Subcutaneous abdominal adipose tissue (tissue), 5 donors: ENCODE measurements at regions not wholly inside any gene's neighbourhood (a gene's known extent, or its start where the extent isn't known, plus 50 kb on each side); places are given as distances from the start of the nearest gene placed in this dataset.

Experiments used
- H3K27ac ChIP-seq: one replicate; pipeline ENCODE4 v1.7.0; 2013; ENCODE audit warnings: low read depth, mild to moderate bottlenecking, inconsistent platforms, low read length, moderate library complexity
- H3K27me3 ChIP-seq, 5 donors: one replicate each; pipeline ENCODE4 v1.7.0; 2013; ENCODE audit warnings: low read length in 5 of 5, inconsistent platforms in 1 of 5; ENCODE audit not compliant: control insufficient read depth in 5 of 5, insufficient read depth in 4 of 5
- H3K36me3 ChIP-seq, 5 donors: one replicate each; pipeline ENCODE4 v1.7.0; 2013; ENCODE audit warnings: low read length in 5 of 5; ENCODE audit not compliant: control insufficient read depth in 5 of 5, insufficient read depth in 5 of 5
- H3K4me1 ChIP-seq, 5 donors: one replicate each; pipeline ENCODE4 v1.7.0; 2013; ENCODE audit warnings: low read length in 5 of 5, mild to moderate bottlenecking in 3 of 5, moderate library complexity in 1 of 5; ENCODE audit not compliant: control insufficient read depth in 5 of 5, insufficient read depth in 5 of 5
- H3K4me3 ChIP-seq, 5 donors: one replicate each; pipeline ENCODE4 v1.7.0; 2013; ENCODE audit warnings: low read length in 5 of 5, low read depth in 1 of 5
- H3K9ac ChIP-seq, 5 donors: one replicate each; pipeline ENCODE4 v1.7.0; 2013; ENCODE audit warnings: low read length in 5 of 5, mild to moderate bottlenecking in 4 of 5, moderate library complexity in 3 of 5
- H3K9me3 ChIP-seq, 5 donors: one replicate each; pipeline ENCODE4 v1.7.0; 2013; ENCODE audit warnings: low read length in 5 of 5; ENCODE audit not compliant: control insufficient read depth in 5 of 5
- donor health status: healthy.
- donor health status: healthy.
- donor health status: healthy.
- donor health status: healthy.
- donor health status: healthy.

GRCh38 chr18:39051013-39051412 is 1485.4 kb upstream of the CELF4 start:
- no peaks in the 10 kb centered on the region for H3K4me1 ChIP-seq

DNA sequence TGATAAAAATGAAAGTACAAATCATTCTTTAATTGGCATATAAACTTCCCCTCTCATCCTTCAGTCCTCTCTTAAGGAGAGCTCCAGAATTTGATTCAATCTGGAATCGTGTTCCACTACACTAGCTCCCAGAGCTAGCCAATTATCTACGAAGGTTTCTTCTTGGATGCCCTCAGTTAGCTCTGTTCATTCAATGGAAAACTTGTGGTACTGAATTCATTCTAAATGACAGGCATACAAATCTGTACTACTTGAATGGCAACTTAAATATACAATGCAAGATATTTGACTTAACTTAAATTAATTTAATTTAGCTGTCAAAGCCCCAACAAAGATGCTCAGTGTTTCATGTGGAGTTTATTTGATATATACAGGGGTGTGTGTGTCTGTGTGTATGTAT is 1474.2 kb upstream of the CELF4 start:
- peaks cover 0 to 2% (median 0%) of the 10 kb centered on the region in 5 donors for H3K9me3 ChIP-seq
- H3K4me3 ChIP-seq: no peak overlapping the region
- H3K27ac ChIP-seq: no peak overlapping the region
- H3K36me3 ChIP-seq: no peaks in the 10 kb centered on the region
- H3K4me1 ChIP-seq: no peaks in the 10 kb centered on the region
- H3K27me3 ChIP-seq: no peaks in the 10 kb centered on the region
- no peak overlapping the region for H3K9ac ChIP-seq

More at GRCh38 chr18:39051013-39051412, 1485.4 kb upstream of the CELF4 start:
- Histone ChIP-seq H3K27ac (no peak overlapping the region), H3K9me3 (no peaks in the 10 kb centered on the region), H3K27me3 (no peaks in the 10 kb centered on the region), H3K9ac (no peak overlapping the region), H3K4me3 (no peak overlapping the region), H3K36me3 (no peaks in the 10 kb centered on the region)

- Histone ChIP-seq H3K4me3 (no peak overlapping the region), H3K36me3 (no peaks in the 10 kb centered on the region), H3K9ac (no peak overlapping the region), H3K27me3 (no peaks in the 10 kb centered on the region), H3K9me3 (peaks cover 0 to 2% (median 0%) of the 10 kb centered on the region in 5 donors), H3K27ac (no peak overlapping the region), H3K4me1 (no peaks in the 10 kb centered on the region)
Measured at GRCh38 chr18:39037925-39038324, 1472.3 kb upstream of the CELF4 start.

DNA sequence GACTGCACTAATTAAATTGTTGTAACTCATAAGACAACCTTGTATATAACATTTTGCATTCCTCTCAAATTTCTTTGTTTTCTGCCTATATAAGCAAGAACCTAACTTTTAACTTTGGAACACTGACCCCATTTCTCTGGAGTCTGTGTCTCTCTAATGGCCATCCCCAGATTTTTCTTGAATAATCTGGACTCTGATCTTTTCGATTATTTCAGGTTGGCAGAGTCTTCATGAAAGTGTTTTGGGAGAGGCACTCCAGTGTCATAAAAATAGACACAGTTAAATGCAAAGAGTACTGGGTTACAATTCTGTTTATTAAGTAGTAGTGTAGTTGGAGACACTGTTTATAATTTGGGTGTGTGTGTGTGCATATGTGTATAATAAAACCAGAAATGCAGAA is 1467.7 kb upstream of the CELF4 start:
- peaks cover 0 to 2% (median 0%) of the 10 kb centered on the region in 5 donors for H3K9me3 ChIP-seq
- H3K27me3 ChIP-seq: no peaks in the 10 kb centered on the region
- H3K27ac ChIP-seq: no peak overlapping the region
- no peaks in the 10 kb centered on the region for H3K4me1 ChIP-seq
- H3K9ac ChIP-seq: no peak overlapping the region
- no peak overlapping the region for H3K4me3 ChIP-seq
- no peaks in the 10 kb centered on the region for H3K36me3 ChIP-seq

GRCh38 chr18:39031647-39032046 is 1466.0 kb upstream of the CELF4 start:
- H3K27me3 ChIP-seq: no peaks in the 10 kb centered on the region
- no peaks in the 10 kb centered on the region for H3K9me3 ChIP-seq
- H3K36me3 ChIP-seq: no peaks in the 10 kb centered on the region
- no peak overlapping the region for H3K9ac ChIP-seq
- no peaks in the 10 kb centered on the region for H3K4me1 ChIP-seq
- no peak overlapping the region for H3K27ac ChIP-seq
- H3K4me3 ChIP-seq: no peak overlapping the region

DNA sequence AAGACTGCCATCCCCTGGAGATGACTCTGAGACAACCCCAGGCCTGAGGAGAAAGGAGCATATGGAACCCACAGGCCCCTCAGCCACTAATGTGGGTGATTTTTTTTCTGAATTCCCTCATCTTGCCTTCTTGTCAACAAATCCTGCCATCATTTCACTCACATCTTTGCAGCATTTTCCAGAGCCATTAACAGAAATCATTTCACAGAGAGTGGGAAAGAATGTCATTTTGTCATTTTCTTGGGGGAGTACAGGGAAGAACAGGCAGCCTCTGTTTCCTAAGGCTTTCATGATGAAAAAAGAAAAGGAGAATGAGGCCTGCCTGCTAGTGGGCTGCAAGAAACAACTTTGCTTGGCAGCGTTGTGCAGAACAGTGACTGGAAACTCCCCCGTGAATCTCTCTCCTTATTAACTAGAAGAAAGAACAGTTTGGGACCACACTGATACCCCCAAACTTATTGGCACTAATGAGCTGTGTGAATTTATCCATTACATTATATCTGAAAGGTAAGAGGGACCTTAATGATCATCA is 1464.6 kb upstream of the CELF4 start:
- H3K36me3 ChIP-seq: no peaks in the 10 kb centered on the region
- no peak overlapping the region for H3K27ac ChIP-seq
- H3K9ac ChIP-seq: no peak overlapping the region
- H3K4me1 ChIP-seq: no peaks in the 10 kb centered on the region
- no peaks in the 10 kb centered on the region for H3K27me3 ChIP-seq
- H3K4me3 ChIP-seq: no peak overlapping the region
- H3K9me3 ChIP-seq: no peaks in the 10 kb centered on the region

- H3K4me1 ChIP-seq: no peaks in the 10 kb centered on the region
- no peak overlapping the region for H3K27ac ChIP-seq
- no peak overlapping the region for H3K4me3 ChIP-seq
- no peaks in the 10 kb centered on the region for H3K36me3 ChIP-seq
- no peaks in the 10 kb centered on the region for H3K27me3 ChIP-seq
- H3K9ac ChIP-seq: no peak overlapping the region
- H3K9me3 ChIP-seq: no peaks in the 10 kb centered on the region
Measured at GRCh38 chr18:39025531-39025930, 1459.9 kb upstream of the CELF4 start.

DNA sequence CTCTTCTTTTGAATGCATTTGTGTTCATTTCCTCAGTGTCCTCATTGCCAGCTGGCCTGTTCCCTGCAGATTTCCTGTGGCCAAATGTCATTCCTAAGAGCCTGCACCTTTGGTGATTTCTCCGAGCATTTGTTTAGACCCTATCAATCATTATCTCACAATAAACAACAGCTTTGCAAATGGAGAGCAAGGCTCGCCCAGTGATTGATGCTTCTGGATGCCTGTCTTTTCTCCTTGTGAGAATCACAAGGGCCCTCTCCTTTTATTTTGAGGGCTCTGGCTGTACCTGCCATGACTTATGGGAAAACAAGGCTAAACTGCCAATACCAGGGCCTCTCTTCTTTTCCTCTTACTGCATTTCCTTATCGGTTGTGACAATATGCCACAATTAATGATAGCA is 1454.4 kb upstream of the CELF4 start:
- H3K27ac ChIP-seq: no peak overlapping the region
- peaks cover 0 to 5% (median 0%) of the 10 kb centered on the region in 5 donors for H3K9me3 ChIP-seq
- no peaks in the 10 kb centered on the region for H3K4me1 ChIP-seq
- no peak overlapping the region for H3K9ac ChIP-seq
- no peak overlapping the region for H3K4me3 ChIP-seq
- H3K27me3 ChIP-seq: no peaks in the 10 kb centered on the region
- H3K36me3 ChIP-seq: no peaks in the 10 kb centered on the region

DNA sequence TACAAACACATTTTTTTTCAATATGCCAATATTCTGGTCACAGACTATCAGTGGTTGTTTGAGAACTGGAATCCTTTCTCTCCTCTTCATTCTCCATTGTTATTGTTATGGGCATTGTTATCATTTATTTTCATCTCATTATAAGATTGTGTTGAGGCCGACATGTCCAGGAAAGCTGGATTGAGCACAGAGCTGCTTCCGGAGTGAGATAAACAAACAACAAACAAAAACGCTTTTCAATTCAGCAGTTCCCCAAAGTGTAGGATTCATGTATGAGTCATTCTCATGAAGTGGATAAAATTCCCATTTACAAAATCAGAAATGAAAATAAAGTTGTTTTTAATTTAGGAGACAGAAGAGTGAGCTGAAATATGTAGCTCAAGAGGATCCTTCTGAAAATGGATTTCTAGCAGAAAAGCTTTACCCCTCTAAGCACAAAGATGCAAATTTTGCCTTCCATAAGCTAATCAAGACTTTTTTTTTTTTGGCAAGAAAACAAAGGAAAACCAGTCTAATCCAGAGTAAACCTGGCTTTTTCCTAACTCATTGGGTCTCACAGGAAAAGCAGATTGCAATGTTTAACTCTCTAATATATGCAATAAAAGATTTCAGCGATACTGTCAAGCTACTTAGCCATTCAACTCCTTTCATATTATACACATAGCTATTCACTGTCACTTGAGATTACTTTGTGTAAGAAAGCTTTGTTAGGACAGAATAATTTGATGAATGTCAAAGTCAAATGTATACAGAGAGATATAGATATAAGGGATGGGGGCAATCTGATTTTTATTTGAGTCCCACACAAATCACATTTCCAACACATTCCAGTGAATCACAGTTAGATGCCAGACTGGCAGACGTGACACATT is 1441.7 kb upstream of the CELF4 start:
- H3K4me3 ChIP-seq: no peak overlapping the region
- H3K9me3 ChIP-seq: peaks cover 0 to 10% (median 0%) of the 10 kb centered on the region in 5 donors
- no peak overlapping the region for H3K27ac ChIP-seq
- H3K9ac ChIP-seq: no peak overlapping the region
- H3K27me3 ChIP-seq: no peaks in the 10 kb centered on the region
- peaks cover 0 to 4% (median 0%) of the 10 kb centered on the region in 5 donors for H3K36me3 ChIP-seq
- no peaks in the 10 kb centered on the region for H3K4me1 ChIP-seq

- H3K36me3 ChIP-seq: no peaks in the 10 kb centered on the region
- no peaks in the 10 kb centered on the region for H3K4me1 ChIP-seq
- H3K27ac ChIP-seq: no peak overlapping the region
- H3K9me3 ChIP-seq: peaks cover 0 to 7% (median 0%) of the 10 kb centered on the region in 5 donors
- no peak overlapping the region for H3K4me3 ChIP-seq
- no peak overlapping the region for H3K9ac ChIP-seq
- no peaks in the 10 kb centered on the region for H3K27me3 ChIP-seq
Measured at GRCh38 chr18:38996056-38996455, 1430.5 kb upstream of the CELF4 start.
